ENCODE measurements at regions not wholly inside any gene's neighbourhood (a gene's known extent, or its start where the extent isn't known, plus 50 kb on each side); places are given as distances from the start of the nearest gene placed in this dataset.

DNA sequence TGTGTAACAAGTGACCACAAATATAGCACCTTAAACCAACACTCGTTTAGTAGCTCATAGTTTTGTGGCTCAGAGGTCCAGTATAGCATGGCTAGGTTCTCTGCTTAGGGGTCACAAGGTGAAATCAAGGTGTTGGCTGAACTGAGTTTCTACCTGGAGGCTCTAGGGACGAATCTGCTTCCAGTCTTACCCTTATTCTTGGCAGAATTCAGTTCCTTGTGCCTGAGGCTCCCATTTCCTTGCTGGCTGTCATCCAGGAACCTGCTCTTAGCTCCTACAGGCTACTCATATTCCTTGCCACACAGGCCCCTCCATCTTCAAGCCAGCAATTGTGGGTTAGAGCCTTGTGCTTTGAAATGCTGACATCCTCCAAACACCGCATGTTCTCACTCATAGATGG, 212.3 kb upstream of the CDH13 start:
- no peak for TF ChIP-seq POLR2AphosphoS5 (IDR thresholded peaks at IDR 0.05)
- TF ChIP-seq, protein P1, sequence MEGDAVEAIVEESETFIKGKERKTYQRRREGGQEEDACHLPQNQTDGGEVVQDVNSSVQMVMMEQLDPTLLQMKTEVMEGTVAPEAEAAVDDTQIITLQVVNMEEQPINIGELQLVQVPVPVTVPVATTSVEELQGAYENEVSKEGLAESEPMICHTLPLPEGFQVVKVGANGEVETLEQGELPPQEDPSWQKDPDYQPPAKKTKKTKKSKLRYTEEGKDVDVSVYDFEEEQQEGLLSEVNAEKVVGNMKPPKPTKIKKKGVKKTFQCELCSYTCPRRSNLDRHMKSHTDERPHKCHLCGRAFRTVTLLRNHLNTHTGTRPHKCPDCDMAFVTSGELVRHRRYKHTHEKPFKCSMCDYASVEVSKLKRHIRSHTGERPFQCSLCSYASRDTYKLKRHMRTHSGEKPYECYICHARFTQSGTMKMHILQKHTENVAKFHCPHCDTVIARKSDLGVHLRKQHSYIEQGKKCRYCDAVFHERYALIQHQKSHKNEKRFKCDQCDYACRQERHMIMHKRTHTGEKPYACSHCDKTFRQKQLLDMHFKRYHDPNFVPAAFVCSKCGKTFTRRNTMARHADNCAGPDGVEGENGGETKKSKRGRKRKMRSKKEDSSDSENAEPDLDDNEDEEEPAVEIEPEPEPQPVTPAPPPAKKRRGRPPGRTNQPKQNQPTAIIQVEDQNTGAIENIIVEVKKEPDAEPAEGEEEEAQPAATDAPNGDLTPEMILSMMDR (IDR thresholded peaks at IDR 0.05) = no peak
- no peak for TF ChIP-seq POLR2A (IDR thresholded peaks at IDR 0.05; ENCODE audit: low read depth)
